ENCODE measurements at regions not wholly inside any gene's neighbourhood (a gene's known extent, or its start where the extent isn't known, plus 50 kb on each side); places are given as distances from the start of the nearest gene placed in this dataset.

- Histone ChIP-seq H3K4me3 (ENCODE audit: low read depth, low read length) (no peak overlapping the region), H3K36me3 (ENCODE audit: insufficient read depth) (no peaks in the 10 kb centered on the region), H3K4me1 (ENCODE audit: insufficient read depth) (no peaks in the 10 kb centered on the region), H3K27ac (ENCODE audit: low read depth) (no peak overlapping the region)
- DNase-seq (ENCODE audit: extremely low spot score) = no peak
- 90% methylated on average over 10 of the region's 10 CpGs for WGBS
Measured at GRCh38 chr18:55830544-55830943, 242.6 kb upstream of the TCF4 start.

DNA sequence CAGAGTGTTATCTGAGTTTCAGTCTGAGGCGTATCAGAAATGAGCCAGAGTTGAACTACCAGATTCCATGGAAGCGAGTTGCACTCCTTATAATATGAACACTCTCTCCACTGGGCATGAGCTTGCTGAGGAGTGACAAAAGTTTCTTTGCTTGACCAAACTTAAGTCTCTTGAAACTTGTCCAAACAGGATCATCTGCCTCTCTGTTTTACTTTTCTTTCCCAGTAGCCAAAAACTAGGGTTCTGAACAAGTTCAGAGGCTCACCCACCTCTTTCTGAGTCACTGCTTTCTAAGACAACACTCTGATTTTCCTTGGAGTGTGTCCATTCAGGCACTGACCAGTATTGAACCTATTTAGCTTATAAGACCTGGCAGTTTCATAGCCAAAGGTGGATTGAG lies 233.2 kb upstream of the TCF4 start:
- no peak for DNase-seq (ENCODE audit: extremely low spot score)
- WGBS = 45% methylated on average over 2 of the region's 2 CpGs
- no peaks in the 10 kb centered on the region for H3K4me1 ChIP-seq (ENCODE audit: insufficient read depth)
- no peak overlapping the region for H3K4me3 ChIP-seq (ENCODE audit: low read depth, low read length)
- H3K27ac ChIP-seq (ENCODE audit: low read depth) = no peak overlapping the region
- H3K36me3 ChIP-seq (ENCODE audit: insufficient read depth) = no peaks in the 10 kb centered on the region

DNA sequence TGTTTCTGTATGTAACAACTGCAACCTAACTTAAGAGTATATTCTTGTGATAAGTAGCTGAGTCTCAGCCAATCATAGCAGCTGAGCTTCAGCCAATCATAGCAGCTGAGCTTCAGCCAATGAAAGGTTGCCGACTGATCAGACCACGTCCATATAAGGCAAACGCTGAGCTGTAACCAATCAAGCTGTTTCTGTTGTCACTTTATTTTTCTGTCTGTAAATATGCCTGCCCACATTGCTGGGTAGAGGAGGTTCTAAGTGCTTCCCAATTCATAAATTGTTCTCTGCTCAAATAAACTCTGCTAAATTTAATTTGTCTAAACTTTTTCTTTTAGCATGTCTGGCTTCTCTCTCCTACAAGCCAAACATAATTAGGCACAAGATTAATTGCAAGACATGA lies 231.5 kb upstream of the TCF4 start:
- no peaks in the 10 kb centered on the region for H3K36me3 ChIP-seq (ENCODE audit: insufficient read depth)
- no peak for DNase-seq (ENCODE audit: extremely low spot score)
- no peaks in the 10 kb centered on the region for H3K4me1 ChIP-seq (ENCODE audit: insufficient read depth)
- H3K4me3 ChIP-seq (ENCODE audit: low read depth, low read length) = no peak overlapping the region
- H3K27ac ChIP-seq (ENCODE audit: low read depth) = no peak overlapping the region
- 94% methylated on average over 3 of the region's 3 CpGs for WGBS

DNA sequence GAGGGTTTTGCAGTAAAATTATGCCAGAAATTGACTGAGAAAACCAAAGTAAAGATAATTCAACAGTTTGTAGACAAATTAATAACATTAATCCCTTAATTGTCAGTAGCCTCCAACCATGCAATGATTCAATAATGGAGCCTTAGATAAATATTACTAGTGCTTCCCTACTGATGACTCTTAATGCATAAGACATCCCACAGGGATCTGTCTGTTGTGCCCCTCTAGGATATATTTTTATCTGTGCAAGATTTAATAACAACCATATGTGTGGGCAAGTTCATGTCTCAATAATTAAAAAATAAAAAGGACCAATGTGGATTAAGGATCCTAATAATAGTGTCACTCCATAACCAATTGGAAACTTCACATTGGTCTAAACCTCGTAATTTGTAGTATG lies 230.3 kb upstream of the TCF4 start:
- Histone ChIP-seq H3K36me3 (ENCODE audit: insufficient read depth) (no peaks in the 10 kb centered on the region), H3K27ac (ENCODE audit: low read depth) (no peak overlapping the region), H3K4me1 (ENCODE audit: insufficient read depth) (no peaks in the 10 kb centered on the region), H3K4me3 (ENCODE audit: low read depth, low read length) (no peak overlapping the region)
- no peak for DNase-seq (ENCODE audit: extremely low spot score)
- WGBS = 94% methylated on average over 1 of the region's 1 CpG

- 50% methylated on average over 3 of the region's 3 CpGs for WGBS
- H3K27ac ChIP-seq (ENCODE audit: low read depth) = no peak overlapping the region
Measured at GRCh38 chr18:55811925-55812324, 223.9 kb upstream of the TCF4 start.

DNA sequence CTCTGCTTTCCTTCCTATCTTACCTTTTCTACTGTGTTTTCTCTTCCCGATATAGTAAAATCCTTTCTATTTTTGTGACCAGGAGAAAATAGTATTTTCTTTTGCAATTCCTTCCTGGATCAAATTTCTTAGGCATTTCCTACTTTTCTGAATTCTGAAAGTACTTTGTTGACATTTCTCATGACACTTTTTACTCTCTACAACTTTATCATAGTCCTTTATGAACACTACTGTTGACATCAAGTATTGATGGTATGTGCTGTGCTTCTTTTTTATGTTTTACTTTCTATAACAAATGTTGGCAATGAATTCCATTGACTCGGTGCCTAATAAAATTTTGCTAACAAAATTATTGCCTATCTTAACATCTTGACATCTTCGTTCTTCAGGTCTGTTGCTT lies 217.7 kb upstream of the TCF4 start:
- H3K27ac ChIP-seq (ENCODE audit: low read depth) = no peak overlapping the region
- no peak overlapping the region for H3K4me3 ChIP-seq (ENCODE audit: low read depth, low read length)
- H3K4me1 ChIP-seq (ENCODE audit: insufficient read depth) = no peaks in the 10 kb centered on the region
- no peaks in the 10 kb centered on the region for H3K36me3 ChIP-seq (ENCODE audit: insufficient read depth)
- no peak for DNase-seq (ENCODE audit: extremely low spot score)
- WGBS = 64% methylated on average over 3 of the region's 3 CpGs

More at GRCh38 chr18:55811925-55812324, 223.9 kb upstream of the TCF4 start:
- Histone ChIP-seq H3K36me3 (ENCODE audit: insufficient read depth) (no peaks in the 10 kb centered on the region), H3K4me3 (ENCODE audit: low read depth, low read length) (no peak overlapping the region), H3K4me1 (ENCODE audit: insufficient read depth) (no peaks in the 10 kb centered on the region)
- DNase-seq (ENCODE audit: extremely low spot score) = no peak

GRCh38 chr18:55795101-55795669 lies 207.2 kb upstream of the TCF4 start:
- Histone ChIP-seq H3K36me3 (ENCODE audit: insufficient read depth) (no peaks in the 10 kb centered on the region), H3K27ac (ENCODE audit: low read depth) (no peak overlapping the region), H3K4me1 (ENCODE audit: insufficient read depth) (no peaks in the 10 kb centered on the region), H3K4me3 (ENCODE audit: low read depth, low read length) (no peak overlapping the region)
- WGBS = 52% methylated on average over 2 of the region's 2 CpGs
- no peak for DNase-seq (ENCODE audit: extremely low spot score)

DNA sequence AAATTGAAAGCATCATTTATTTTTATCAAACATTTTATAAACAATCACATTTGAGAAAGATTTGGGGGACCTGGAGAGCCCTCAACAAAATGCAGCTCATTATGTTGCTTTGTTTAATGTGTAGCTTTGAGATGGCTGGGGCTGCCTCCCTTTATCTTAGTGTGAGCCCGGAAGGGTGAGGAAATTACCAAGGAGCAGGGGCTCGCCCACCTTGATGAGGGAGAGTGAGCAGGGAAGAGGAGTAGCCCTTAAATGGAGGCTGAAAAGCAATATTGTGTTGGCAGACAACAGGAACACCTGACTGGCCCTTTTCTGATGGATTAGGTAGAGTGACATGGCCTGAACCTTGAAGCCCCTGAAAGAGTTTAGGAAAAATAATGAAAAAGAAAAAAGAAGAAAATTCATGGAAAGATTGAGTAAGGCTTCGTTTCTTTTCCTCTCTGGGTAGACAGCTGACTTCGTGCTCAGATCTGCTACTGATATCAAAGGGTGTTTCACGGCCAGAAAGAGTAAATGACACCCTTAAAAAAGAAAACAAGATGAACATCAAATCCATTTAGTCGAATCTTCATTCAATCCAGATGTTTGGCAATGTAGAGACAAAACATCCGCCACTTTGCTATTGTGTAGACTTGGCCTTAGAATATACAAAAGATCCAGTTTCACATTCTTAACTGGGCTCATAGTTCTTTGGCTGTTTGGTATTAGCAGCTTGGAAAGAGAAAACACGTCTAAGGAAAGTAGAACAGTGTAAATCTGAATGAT lies 206.5 kb upstream of the TCF4 start:
- DNase-seq (ENCODE audit: extremely low spot score) = no peak
- Histone ChIP-seq H3K4me3 (ENCODE audit: low read depth, low read length) (no peak overlapping the region), H3K36me3 (ENCODE audit: insufficient read depth) (no peaks in the 10 kb centered on the region), H3K27ac (ENCODE audit: low read depth) (no peak overlapping the region), H3K4me1 (ENCODE audit: insufficient read depth) (no peaks in the 10 kb centered on the region)
- 48% methylated on average over 8 of the region's 8 CpGs for WGBS

DNA sequence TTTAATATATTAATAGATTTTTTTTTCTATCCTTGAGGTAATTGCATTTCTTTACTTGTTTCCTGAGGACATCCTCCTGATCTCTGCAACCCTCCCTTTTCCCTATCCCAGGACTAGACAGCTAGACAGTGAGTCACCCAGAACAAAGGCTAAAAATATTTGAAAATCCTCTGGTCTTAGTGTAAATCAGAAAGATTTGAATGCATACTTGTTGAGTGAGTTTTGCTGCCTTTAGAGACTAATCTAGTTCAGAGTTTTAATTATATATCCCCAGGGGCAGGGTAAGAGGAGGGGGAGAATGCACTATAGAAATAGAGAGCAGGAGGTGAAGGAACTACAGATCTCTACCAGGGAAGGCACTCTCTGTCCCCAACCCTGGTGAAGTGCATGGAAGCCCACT lies 202.3 kb upstream of the TCF4 start:
- Histone ChIP-seq H3K4me3 (ENCODE audit: low read depth, low read length) (no peak overlapping the region), H3K4me1 (ENCODE audit: insufficient read depth) (no peaks in the 10 kb centered on the region), H3K36me3 (ENCODE audit: insufficient read depth) (no peaks in the 10 kb centered on the region), H3K27ac (ENCODE audit: low read depth) (no peak overlapping the region)
- no peak for DNase-seq (ENCODE audit: extremely low spot score)

DNA sequence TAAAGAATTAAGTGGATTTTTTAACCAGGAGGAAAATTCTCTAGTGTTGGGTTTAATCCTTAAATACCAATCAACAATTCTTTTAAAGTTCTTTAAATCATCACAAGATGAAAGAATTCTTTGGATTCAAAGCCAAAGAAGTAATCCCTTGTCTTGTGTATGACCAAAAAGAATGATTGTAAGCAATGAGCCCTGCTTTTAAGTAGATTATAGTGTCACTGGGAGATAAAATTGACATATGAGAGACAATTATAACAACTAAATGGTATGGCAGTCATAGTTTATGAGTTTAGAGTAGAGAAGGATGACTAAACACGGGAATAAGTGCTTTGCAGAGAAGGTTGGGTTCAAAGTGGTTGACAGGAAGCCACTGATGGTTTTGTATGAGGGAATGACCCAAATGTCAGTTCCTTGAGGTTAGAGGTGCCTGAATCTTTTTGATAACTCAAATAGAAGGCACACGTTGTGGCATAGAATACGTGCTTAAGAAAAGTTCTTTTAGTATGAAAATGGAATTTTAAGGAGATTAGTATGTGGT lies 199.6 kb upstream of the TCF4 start:
- DNase-seq (ENCODE audit: extremely low spot score) = no peak
- H3K4me3 ChIP-seq (ENCODE audit: low read depth, low read length) = no peak overlapping the region
- no peaks in the 10 kb centered on the region for H3K4me1 ChIP-seq (ENCODE audit: insufficient read depth)
- no peak overlapping the region for H3K27ac ChIP-seq (ENCODE audit: low read depth)
- 76% methylated on average over 3 of the region's 3 CpGs for WGBS
- no peaks in the 10 kb centered on the region for H3K36me3 ChIP-seq (ENCODE audit: insufficient read depth)

GRCh38 chr18:55786651-55787272 lies 198.8 kb upstream of the TCF4 start:
- H3K36me3 ChIP-seq (ENCODE audit: insufficient read depth) = no peaks in the 10 kb centered on the region
- WGBS = 59% methylated on average over 2 of the region's 2 CpGs
- DNase-seq (ENCODE audit: extremely low spot score) = no peak

DNA sequence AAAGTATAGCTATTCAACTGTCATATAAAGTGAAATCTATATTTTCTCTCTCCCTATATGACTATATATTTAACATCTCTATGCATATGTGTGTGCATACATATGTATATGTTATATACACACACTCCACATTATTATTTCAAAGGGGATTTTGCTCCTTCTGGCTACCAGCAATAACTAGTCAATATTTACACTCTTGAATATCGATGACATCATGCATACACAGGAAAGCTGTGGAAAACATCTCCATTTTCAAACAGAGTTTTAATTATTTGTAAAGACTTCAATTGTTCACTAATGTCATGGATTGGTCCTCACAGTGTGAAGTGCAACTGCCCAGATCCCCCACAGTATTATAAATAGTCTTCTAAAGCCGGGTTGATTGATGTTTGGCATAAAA lies 195.9 kb upstream of the TCF4 start:
- DNase-seq (ENCODE audit: extremely low spot score) = no peak
- Histone ChIP-seq H3K4me3 (ENCODE audit: low read depth, low read length) (no peak overlapping the region), H3K27ac (ENCODE audit: low read depth) (no peak overlapping the region), H3K36me3 (ENCODE audit: insufficient read depth) (no peaks in the 10 kb centered on the region), H3K4me1 (ENCODE audit: insufficient read depth) (no peaks in the 10 kb centered on the region)
- 76% methylated on average over 2 of the region's 2 CpGs for WGBS

More at GRCh38 chr18:55786651-55787272, 198.8 kb upstream of the TCF4 start:
- Histone ChIP-seq H3K4me3 (ENCODE audit: low read depth, low read length) (no peak overlapping the region), H3K4me1 (ENCODE audit: insufficient read depth) (no peaks in the 10 kb centered on the region), H3K27ac (ENCODE audit: low read depth) (no peak overlapping the region)

GRCh38 chr18:55781481-55781957 lies 193.5 kb upstream of the TCF4 start:
- H3K27ac ChIP-seq (ENCODE audit: low read depth) = no peak overlapping the region
- H3K4me3 ChIP-seq (ENCODE audit: low read depth, low read length) = no peak overlapping the region
- H3K36me3 ChIP-seq (ENCODE audit: insufficient read depth) = no peaks in the 10 kb centered on the region
- 68% methylated on average over 6 of the region's 6 CpGs for WGBS
- no peaks in the 10 kb centered on the region for H3K4me1 ChIP-seq (ENCODE audit: insufficient read depth)
- DNase-seq (ENCODE audit: extremely low spot score) = peak; percentile 35

DNA sequence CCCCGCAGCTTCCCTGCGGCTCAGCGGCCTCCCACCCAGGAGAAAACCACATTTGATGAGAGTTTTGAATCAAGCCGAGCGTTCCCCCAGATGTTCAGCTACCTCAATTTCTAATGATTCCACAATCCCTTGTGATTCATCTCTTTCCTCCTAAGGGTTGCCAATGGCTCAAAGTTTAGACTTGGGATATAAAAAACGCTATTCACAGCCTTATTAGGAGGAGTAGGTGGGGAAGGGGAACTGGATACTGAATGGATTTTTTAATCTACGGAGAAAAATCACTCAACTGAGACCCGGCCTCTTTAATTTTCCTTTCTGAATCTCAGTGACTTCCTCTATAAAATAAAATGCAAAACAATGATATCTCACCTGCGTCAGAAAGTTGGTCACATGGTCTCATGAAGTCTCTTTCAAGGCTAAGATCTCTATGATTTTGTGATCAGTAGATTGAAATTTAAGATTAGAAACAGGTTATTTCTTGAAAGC lies 192.6 kb upstream of the TCF4 start:
- H3K4me3 ChIP-seq (ENCODE audit: low read depth, low read length) = peak overlapping the region; percentile 67
- H3K27ac ChIP-seq (ENCODE audit: low read depth) = peak overlapping the region; percentile 83
- WGBS = 34% methylated on average over 9 of the region's 9 CpGs
- DNase-seq (ENCODE audit: extremely low spot score) = no peak
- no peaks in the 10 kb centered on the region for H3K4me1 ChIP-seq (ENCODE audit: insufficient read depth)
- no peaks in the 10 kb centered on the region for H3K36me3 ChIP-seq (ENCODE audit: insufficient read depth)

Measured in urinary bladder (tissue), 3 donors.